GM12892 (cell line): ENCODE measurements at regions not wholly inside any gene's neighbourhood (a gene's known extent, or its start where the extent isn't known, plus 50 kb on each side); places are given as distances from the start of the nearest gene placed in this dataset.

Source experiments
- DNase-seq: peaks from one replicate; pipeline ENCODE4 v3.0.0; 2011; ENCODE audit not compliant: insufficient read length
- FAIRE-seq: peaks from 2 replicates; lab custom pipeline; 2011; peaks lifted over from hg19 to GRCh38; lab: Jason Lieb, UNC
- POLR2A ChIP-seq: IDR thresholded peaks from 2 replicates; pipeline ENCODE4 v1.6.1; 2011; ENCODE audit warnings: low read depth, low read length, control low read depth
- POLR2AphosphoS5 ChIP-seq: IDR thresholded peaks from 2 replicates; pipeline ENCODE4 v1.6.1; 2011; ENCODE audit warnings: low read depth, low read length, control low read depth
- TAF1 ChIP-seq: IDR thresholded peaks from 2 replicates; pipeline ENCODE4 v1.6.1; 2011; ENCODE audit warnings: low read depth, mild to moderate bottlenecking, control low read depth, low read length, borderline replicate concordance

GRCh38 chr7:81433692-81434331, 336.0 kb downstream of the HGF start:
- FAIRE-seq: no peak
- DNase-seq: no peak
- TF ChIP-seq POLR2A: no peak
- no peak for TF ChIP-seq POLR2AphosphoS5
- TF ChIP-seq TAF1: no peak

DNA sequence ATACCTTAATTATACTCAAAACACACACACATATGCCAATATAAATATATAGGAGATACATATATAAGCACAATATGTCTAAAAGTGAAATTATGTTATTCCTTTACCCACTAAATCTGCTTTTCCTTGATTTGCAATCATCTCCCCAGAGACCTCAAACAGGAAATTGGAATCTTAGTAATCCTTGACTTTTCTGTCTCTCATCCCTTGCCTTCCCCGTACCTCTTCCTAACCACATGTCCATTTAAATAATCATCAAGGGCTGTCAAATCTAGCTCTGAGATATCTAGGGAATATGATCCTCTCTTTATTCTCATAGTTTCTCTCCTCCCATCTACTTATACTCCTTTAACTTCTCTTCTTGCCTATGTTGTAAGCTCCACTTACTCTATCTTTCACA, 336.6 kb downstream of the HGF start:
- no peak for TF ChIP-seq POLR2A
- TF ChIP-seq TAF1: no peak
- no peak for TF ChIP-seq POLR2AphosphoS5
- FAIRE-seq (no peak), DNase-seq (no peak)

DNA sequence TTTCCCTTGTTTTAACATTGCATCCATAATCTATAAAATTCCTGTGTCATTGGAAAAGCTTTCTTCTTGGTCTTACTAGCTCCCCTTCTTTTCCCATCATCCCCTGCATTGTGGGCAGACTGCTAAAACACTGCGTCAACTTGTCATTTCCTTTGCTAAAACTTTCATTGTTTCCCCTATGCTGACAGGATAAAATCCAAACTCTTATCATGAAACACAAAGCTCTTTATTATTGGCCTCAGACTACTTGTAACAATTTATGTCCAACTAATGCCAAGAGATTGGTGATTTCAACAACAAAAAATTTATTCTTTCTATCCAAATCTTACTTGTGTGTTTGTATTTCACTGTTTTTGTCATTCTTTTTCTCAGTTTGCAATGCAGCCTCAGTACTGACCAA, 339.1 kb downstream of the HGF start:
- TF ChIP-seq POLR2AphosphoS5 (no peak), POLR2A (no peak), TAF1 (no peak)
- FAIRE-seq (no peak), DNase-seq (no peak)

GRCh38 chr7:81430150-81430549, 339.7 kb downstream of the HGF start:
- no peak for FAIRE-seq
- TF ChIP-seq POLR2A (no peak), POLR2AphosphoS5 (no peak)
- DNase-seq: no peak

GRCh38 chr7:81427461-81427860, 342.4 kb downstream of the HGF start:
- no peak for DNase-seq
- no peak for FAIRE-seq
- TF ChIP-seq POLR2A (no peak), TAF1 (no peak), POLR2AphosphoS5 (no peak)

GRCh38 chr7:81420526-81421226, 349.2 kb downstream of the HGF start:
- no peak for TF ChIP-seq TAF1
- TF ChIP-seq POLR2AphosphoS5: no peak
- no peak for TF ChIP-seq POLR2A
- DNase-seq (no peak), FAIRE-seq (no peak)

GRCh38 chr7:81419731-81420130, 350.1 kb downstream of the HGF start:
- DNase-seq: no peak
- no peak for FAIRE-seq
- no peak for TF ChIP-seq TAF1
- TF ChIP-seq POLR2A: no peak
- TF ChIP-seq POLR2AphosphoS5: no peak

- no peak for FAIRE-seq
- TF ChIP-seq POLR2A: no peak
- TF ChIP-seq TAF1: no peak
- no peak for TF ChIP-seq POLR2AphosphoS5
- no peak for DNase-seq
These were observed 353.2 kb downstream of the HGF start for GRCh38 chr7:81416659-81417058.

DNA sequence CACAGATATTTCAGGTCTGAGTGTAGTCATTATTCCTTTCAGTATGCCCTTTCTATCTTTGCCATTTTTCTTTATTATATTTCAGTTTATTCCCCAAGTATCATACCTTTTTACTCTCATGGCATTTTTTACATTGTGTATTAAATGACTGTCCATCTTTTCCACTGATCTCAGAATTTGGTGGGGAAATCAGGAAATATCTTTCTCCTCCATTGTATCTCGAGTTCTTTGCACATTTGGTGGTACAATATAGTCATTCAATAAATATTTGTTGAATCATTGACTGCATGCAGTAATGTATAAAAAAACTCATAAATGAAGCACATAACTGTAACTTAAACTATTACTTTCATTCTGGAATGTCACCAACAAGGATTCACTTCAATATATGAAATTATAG, 354.7 kb downstream of the HGF start:
- FAIRE-seq (no peak), DNase-seq (no peak)
- TF ChIP-seq POLR2AphosphoS5 (no peak), POLR2A (no peak), TAF1 (no peak)

- DNase-seq (no peak), FAIRE-seq (no peak)
- no peak for TF ChIP-seq POLR2A
These were observed 355.4 kb downstream of the HGF start for GRCh38 chr7:81414411-81414810.

DNA sequence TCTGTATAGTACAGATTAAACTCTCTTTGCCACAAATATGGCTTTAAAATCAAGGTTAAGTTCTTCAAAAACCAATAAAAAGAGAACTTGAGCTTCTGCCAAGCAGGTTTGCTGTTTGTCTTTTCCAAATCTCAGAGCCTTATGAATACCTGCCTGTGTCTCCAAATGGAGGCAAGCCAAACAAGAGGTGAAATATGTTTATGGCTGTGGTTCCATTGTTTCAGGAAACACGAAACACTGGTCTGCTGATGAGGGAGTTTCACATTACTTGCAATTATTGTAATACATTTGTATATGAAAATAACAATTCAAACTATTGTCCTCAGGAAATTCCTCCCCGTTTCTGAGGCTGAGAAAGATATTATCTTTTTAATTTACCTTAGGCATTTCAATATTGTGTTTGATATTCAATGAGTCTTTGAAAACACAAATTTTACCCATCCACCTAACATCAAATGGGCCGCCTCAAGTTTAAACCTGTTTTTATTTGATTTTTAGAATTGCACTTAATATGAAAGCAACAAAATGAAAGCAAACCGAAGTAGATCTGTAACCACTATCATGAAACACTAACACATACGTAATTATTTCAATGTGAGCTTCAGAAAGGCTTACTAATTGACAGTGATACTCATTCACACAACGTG, 359.3 kb downstream of the HGF start:
- FAIRE-seq (no peak), DNase-seq (no peak)
- TF ChIP-seq POLR2A (no peak), POLR2AphosphoS5 (no peak), TAF1 (no peak)

DNA sequence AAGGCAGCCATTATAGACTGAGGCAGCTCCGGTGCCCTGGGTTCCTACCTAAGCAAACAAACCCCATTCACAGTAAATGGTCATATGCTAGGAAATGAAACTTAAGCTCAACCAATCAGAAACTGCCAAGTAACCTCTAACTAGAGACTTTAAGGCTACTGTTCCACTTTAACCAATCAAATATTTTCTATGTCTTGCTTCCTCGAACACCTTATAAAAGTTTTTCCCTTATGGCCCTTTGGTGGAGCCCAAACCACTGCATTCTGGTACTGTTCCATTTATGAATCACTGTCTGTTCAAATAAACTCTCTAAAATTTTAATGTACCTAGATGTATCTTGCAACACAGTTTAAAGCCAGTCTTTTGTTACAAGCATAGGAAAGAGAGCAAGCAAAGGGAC, 361.1 kb downstream of the HGF start:
- FAIRE-seq: no peak

More for the DNA sequence above, 361.1 kb downstream of the HGF start:
- no peak for DNase-seq
- no peak for TF ChIP-seq TAF1
- TF ChIP-seq POLR2A: no peak
- TF ChIP-seq POLR2AphosphoS5: no peak
